HPDE6-E6E7 (cell line): ENCODE measurements at regions not wholly inside any gene's neighbourhood (a gene's known extent, or its start where the extent isn't known, plus 50 kb on each side); places are given as distances from the start of the nearest gene placed in this dataset.

Experiments
- DNase-seq: peaks from one replicate; pipeline ENCODE4 v3.0.0; 2011; ENCODE audit warnings: missing footprints; ENCODE audit errors: extremely low spot score

DNA sequence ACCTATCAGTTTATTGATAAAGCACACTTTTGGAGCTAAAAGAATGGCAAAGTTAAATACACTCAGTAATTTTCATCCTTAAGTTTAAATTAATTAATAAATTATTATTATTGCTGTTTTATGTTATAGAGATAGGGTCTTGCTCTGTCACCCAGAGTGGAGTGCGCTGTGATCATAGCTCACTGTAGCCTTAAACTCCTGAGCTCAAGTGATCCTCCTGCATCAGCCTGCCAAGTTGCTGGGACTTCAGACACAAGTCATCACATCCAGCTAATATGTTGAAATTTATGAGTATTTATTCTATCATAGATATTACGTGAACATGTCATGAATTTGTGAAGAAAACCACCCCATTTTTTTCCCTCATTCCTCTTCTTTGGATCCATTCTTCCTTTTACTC is 64.2 kb downstream of the GJA1 start:
- no peak for DNase-seq

DNA sequence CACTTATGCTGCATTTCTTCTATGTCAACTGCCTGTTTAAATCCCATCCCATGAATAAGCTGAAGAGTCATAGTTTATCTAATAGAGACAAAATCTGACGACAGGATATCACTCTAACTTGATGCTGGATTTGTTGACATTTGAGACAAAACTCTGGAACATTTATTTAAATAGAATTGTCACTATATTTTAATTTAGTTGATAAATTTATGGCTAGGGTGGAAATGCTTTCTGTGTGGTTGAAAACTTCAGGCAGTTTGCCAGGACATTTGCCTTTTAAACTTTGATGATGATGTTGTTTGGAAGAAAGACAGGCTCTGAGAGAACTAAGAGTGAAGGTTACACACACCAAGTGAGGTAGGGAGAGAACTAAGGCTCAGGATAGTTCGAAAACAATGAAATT is 68.1 kb downstream of the GJA1 start:
- no peak for DNase-seq

DNA sequence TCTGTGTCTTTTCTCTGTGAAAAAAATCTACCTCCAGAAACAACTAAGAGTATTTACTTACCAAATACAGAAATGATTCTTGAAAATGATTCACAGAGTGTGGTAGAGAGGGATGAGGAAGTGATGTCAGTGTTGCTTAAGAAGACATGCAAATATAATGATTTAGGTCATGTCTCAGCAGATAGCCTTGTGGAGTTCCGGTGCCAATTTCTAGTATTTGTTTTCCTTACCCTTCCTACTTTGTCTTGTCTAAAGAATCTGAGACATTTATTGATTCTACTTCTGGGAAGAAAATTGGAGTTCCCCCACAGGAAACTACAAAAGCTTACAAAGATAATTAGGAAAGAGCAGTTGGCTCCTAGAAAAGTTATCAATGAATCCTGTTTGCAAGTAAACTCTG is 68.8 kb downstream of the GJA1 start:
- DNase-seq = peak; percentile 37

DNA sequence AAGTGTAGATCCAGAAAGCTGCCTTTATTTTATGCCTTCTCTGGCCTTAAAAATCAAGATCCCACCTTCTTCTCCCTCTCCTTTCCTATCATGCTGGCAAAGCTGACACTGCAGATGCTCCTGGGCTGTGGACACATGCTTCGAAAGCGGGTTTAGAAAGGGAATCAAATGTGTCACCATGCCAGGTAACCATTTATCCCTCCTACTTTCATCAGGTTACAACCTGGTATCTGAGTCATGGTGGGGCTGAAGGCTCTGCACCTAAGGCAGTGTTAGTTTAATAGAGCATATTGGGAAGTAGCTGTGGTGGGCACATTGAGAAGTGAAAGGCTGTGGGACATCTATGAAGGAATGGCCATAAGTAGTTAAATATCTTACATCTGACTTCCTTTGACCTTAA is 69.8 kb downstream of the GJA1 start:
- no peak for DNase-seq

DNA sequence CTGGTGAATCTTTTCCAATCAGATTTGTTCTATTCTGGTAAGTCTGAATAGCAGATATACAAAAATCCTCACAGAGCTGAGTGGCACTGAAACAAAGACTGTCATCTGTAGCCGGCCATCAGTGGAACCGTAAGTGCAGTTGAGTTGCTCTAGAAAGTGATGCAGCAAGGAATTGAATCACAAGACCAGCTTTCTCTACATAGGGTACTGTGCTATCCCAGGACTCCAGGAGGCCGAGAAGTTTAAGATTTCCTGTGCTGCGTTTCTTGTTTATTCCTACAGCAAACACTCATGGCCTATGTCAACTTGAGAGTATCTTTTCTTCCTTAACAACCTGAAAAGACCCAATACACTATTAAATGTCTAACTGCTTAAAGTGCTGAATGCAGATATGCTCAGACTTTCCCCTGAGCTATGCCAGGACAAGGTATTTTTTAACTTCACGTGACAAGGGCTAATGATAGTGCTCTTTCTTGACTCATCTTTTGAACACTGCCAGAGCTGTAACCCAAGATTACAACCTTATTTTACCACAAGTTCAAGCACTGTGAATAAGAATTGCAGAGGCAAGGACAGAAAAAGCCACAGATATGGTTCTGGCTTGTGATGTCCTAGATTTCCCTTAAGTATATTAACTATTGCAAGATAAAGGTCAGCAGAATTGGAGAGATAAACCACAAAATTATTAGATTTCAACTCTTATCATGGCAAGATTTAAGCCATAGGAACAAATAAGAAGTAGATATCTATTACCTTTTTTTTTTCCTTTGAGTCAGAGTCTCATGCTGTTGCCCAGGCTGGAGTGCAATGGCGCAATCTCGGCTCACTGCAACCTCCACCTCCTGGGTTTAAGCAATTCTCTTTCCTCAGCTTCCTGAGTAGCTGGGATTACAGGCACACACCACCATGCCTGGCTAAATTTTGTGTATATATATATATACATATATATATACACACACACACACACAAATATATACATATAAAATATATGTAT is 71.6 kb downstream of the GJA1 start:
- no peak for DNase-seq

DNA sequence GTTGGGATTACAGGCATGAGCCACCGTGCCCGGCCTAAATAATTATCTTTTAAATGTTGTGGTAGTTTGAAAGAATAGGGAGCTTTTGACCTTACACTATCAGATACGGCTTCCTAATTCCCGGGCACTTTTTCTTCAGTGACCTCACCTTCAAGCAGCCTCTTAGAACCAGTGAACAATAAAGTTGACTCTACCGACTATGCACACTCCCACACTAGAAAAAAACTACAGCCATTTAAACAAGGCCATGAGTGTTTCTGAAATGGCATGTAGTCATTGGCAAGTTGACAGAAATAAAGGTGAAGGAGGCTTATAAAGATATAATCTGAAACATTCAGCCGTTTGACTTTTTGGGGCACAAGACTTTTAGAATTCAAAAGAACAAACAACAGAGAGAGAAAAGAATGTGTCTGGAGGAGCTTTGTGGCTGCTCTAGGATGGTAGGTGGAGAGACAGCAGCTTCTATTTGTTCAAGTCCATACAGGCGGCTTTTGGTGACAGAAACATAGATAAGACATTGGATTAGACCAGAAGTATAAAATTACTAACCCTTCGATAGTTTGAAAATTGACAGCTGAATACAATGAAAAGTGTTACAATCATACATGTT is 75.2 kb downstream of the GJA1 start:
- DNase-seq = no peak

DNA sequence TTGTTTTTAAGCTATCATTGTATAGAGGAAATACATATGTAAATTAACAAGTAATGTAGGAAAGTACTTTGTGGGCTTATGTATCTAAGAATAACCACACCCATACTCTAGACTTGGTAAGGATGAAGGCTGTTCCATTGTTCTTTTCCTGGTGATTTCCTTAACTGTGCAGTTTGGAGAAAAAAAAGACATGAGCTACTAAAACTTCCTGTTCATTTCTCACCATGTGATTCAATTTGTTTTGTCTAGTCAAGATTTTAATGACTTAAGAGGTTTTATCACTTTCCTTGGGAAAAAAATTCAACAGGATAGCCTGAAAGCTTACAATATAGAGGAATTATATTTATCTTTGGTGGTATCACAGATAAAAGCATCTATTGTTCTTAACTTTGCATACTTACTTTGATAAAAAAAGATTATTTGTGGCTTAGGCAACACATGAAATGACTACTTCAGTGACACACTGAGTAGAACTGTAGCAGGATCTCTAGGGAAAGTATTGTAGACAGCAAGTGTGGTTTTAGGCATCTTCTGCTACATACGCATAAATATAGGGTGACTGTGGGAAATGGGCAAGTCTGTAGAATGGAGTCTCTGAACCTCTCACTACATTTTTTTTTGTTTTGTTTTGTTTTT is 80.3 kb downstream of the GJA1 start:
- DNase-seq = no peak

DNA sequence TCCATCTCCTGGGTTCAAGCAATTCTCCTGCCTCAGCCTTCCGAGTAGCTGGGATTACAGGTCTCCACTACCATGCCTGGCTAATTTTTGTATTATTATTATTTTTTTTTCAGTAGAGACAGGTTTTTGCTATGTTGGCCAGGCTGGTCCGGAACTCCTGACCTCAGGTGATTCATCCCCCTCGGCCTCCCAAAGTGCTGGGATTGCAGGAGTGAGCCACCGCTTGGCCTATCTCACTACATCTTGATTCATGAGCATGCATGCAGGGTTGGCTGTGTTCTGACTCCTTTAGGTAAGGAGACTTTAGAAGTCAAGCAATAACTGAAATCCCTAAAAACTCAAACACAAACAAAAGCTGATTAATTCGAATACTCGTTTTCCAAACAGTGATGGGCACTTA is 80.9 kb downstream of the GJA1 start:
- DNase-seq = no peak

DNA sequence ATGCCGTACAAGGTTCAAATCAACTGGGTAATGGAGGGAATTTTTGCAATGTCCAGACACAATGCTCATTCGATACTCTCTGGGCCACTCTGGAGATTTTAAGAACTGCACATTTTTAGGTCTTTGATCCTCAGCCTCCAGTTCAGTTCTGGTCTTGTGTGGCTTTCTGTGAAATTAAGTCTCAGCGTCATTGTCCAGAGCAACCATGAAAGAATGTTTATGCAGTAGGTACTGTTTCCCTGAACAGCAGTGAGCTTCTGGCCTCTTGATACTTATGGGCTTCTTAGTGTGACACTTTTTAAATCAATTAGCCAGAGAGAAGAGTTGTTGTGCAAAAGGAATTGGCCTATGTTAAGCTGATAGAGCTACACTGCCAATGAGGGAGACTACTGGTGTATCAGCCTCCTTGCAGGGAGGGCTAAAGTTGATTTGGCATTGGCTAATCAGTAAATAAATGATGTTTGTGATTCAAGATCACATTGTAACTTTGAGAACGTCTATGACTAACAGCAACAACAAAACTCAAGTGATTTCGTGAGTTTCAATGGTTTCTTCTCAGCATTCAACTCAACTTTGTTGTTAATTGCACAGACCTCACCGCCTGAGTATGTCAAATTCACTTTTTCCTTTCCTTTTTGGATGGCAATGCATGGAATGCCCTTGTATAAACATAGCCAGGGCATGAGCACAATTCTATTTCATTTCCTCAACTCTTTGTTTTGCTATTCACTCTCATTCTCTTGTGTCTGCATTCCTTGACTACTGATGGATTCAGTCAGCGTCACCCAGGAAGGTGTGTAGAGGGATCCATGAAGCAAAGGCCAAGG is 85.1 kb downstream of the GJA1 start:
- DNase-seq = no peak

DNA sequence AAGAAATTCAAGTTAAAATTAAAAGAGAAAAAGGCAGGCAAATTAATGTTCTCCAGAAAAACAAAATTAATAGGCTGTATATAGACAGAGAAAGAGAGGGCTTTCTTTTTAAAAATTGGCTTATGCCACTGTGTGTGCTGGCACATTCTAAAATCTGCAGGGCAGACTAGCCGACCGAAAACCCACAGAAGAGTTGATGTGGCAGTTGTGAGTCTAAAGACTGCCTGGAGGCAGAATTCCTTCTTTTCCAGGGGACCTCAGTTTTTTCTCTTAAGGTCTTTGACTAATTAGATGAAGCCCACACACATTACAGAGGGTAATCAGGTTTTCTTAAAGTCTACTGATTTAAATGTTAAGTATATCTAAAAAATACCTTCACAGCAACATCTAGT is 85.7 kb downstream of the GJA1 start:
- no peak for DNase-seq

DNA sequence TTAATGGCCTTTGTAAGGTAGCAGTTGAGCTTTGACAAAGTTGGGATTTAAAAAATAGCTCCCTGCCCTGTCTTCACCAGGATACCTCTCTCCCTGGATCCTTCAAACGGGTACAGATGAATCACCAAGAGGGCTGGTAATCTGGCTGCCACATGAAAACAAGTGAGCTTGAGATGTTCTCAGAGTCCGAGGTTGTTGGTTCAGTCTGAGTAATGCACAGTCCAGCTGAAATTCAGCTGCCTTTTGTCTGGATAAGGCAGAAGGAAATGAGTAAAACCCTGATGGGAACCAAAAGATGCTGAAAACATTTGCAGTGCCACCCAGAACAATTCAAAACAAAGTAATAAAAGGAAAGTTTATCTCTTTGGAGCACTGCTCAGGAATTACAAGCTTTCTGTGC is 86.8 kb downstream of the GJA1 start:
- peak; percentile 57 for DNase-seq

DNA sequence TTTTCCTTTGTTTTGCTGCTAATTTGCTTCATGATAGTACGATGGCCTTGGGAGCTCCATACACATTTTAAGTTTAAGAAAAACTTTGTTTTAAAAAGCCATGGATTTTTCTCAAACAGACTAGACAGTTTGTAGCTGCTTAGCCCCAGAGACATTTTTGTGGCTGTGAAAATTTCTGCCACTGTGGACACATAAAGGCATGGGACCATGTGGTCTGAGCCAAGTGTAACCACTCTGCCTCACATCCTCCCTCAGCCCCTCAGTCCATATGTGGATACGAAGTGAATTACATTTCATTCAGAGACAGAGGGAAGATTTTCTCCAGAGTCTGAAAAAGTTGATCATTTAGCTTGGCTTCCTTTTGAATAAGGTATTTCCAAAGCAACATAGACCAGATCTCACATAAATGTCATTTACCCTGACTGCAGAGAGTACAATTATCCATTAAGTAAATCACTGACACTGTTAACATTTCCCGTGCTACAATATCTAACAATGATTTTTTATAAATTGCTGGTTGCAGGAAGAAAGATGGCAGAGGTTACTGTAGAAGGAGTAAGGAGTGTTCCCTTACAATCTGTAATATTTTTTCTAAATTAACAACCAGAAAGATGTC is 87.4 kb downstream of the GJA1 start:
- DNase-seq = no peak

DNA sequence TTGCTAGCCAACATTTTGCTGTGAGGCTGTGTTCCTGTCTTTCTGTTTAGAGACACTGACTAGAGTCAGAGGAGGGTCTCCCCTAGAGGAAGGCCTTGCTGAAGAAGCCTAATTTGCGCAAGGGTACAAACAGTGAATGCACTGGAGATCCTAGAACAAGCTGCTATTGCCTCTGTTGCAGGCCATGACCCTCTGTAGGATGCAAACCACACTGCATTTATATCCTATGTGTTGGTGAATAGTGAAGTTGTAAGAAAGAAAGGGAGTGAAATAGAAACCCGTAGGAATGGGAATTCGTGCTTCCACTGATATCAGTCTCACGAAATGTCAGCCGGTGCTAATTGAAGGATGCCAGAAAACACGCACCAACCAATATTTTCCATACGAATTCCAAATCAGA is 88.2 kb downstream of the GJA1 start:
- no peak for DNase-seq

DNA sequence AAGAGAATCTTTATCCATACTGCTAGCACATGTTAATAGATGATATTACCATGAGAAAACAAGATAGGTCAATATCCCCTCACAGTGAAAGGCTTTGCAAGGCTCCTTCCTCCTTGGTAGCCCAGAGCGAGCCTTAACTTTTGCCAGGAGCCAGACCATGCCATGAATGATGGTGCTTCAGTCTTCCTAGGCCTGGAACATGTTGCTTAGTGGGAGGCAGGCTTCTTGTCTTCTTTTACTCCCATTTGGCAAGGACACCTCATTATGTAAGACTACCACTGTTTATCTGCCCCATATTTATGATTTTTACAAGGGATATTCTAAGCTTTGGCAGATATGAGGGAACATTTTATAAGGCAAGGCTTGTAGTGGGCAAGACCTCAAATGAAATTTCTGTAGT is 90.8 kb downstream of the GJA1 start:
- DNase-seq = no peak

DNA sequence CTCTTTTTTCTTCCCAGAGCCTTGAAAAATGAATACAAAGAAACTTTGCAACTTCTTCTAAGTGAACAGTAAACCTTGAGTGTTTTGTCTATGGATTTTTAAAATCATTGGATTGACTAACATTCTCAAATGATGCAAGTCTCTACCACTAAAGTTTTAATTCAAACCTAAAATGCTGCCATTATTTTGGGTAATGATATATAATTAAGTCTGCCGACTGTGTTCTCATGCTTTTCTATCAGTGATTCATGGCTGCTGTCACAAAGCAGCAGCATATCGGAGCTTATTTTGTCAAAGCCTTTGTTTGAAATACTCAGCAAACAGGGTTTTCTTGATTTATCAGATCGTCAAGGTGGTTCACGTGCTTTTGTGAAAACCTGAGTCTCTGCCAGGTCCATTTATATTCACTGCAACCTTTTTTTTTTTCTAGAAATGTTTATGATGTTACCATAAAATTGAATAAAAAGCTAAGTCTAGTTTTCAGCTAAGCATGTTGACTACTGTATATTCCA is 96.3 kb downstream of the GJA1 start:
- DNase-seq = no peak

DNA sequence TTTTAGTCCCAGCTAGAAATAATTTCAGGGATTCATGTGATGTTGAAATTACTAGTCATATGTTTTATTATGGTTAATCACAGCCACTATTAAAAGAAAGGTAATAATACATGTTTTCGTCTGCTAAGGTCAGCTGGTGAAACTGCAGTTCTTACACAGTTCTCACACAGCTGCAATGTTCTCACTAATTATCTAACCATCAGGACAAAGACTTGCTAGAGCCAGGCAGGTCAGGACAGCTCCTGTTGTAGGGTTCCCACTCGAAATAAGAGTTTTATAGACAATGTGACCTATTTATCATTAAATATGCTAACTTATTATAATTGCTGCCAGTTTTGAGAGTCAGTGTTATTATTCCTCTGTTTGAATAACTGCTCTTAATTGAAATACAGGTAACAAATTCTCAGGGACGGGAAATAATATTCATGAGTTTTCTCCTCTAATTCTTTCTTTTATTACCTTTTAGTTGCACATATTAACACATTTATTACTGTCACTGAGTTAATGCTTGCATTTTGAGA is 97.9 kb downstream of the GJA1 start:
- DNase-seq = no peak

DNA sequence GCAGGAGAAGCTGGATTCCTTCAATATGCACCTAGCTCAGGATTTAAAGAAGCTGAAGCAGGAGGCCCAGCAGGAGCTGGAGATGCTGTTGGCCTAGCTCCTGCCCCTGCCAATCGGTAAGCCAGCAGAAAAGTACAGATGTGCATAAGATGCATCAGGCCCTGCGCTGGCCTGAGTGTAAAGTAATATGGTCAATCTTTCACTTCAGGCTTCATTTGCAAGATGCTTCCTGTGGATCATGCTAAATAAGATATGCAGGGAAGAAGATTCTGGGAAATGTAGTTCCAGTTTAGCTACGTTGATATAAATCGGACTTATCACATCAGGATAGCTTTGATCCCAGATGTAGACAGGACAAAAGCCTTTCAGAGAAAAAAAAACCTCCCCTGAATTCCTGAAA is 100.3 kb downstream of the GJA1 start:
- no peak for DNase-seq

DNA sequence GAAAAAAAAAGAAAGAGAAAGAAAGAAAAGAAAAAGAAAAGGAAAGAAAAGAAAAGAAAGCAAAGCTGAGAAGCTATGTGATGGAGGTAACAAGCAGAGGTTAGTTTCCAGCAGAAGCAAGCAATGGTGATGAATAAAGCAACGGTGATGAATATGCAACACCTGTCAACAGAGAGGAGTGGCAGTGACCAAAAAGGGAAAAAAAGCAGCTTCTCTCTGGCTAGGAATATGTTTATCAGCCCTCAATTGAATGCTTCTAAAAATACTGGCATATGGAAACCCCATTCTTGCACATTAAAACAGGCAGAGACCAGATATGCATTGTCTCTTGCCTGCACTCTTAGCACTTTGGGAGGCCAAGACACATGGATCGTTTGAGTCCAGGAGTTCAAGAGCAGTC is 100.9 kb downstream of the GJA1 start:
- DNase-seq = no peak

DNA sequence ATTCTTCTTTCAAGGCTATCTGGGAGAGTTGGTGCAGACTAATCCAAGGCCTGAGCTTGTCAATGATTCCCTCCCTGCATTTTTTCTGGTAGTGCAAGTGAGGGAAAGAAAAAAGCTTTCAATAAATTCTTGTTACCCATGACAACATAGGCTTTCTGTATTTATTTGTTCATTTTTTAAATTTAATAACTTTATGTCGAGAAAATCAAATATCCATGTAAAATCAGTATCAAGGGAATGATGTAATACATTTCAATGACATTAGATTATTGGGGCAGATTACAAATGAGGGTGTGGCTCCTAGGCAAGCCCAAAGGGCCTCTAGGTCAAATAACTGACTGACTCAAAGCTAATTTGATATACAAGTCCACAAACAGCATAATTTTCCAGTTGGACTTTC is 104.0 kb downstream of the GJA1 start:
- DNase-seq = no peak

DNA sequence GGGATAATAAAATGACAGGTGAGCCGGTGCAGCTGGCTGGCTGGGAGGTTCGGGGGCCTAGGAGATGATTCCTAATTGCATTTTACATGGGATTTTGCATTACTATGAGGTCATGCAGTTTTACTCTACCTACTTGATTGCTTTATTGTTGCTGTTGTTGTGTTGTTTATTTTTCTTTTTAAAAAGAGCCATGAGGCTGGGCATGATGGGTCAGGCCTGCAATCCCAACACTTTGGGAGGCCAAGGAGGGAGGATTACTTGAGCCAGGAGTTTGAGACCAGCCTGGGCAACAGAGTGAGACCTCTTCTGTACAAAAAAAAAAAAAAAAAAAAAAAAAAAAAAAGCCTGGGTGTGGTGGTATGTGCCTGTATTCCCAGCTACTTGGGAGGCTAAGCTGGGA is 104.8 kb downstream of the GJA1 start:
- no peak for DNase-seq

DNA sequence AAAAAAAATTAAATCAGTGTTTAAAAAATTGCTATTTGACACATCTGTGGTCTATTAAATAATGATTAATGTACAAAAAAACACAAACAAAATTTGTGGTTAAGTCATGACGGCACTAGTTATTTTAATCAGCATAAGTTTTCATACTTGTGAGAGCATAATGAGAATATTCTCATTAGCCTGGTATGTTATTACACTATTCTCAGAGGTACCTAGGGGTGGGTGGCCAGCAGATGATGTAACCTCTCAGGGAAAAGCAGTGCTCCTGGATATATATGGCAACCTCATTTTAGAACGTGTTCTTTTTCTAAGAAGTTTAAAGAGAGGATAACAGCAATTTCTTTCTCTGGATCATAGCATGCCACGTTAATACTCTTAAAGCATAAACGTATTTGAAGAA is 109.2 kb downstream of the GJA1 start:
- DNase-seq = no peak
